ENCODE measurements at regions not wholly inside any gene's neighbourhood (a gene's known extent, or its start where the extent isn't known, plus 50 kb on each side); places are given as distances from the start of the nearest gene placed in this dataset.

GRCh38 chr10:1942478-1942877, 205.2 kb upstream of the ADARB2 start:
- H3K18ac ChIP-seq (ENCODE audit: insufficient read length, low read depth, low read length), result no peak overlapping the region
- H3K9me3 ChIP-seq (ENCODE audit: control insufficient read depth, low read depth, low read length), result no peaks in the 10 kb centered on the region
- no peak overlapping the region for H2AK5ac ChIP-seq (ENCODE audit: insufficient read length, low read length)
- Mint-ChIP-seq H3K9me3 (no peaks in the 10 kb centered on the region; a peak in 2 of 5 replicates), H3K27me3 (ENCODE audit: low read depth) (peaks cover 2% of the 10 kb centered on the region; the same call in 1 of the 2 replicates), H3K27ac (no peak overlapping the region), H3K36me3 (ENCODE audit: insufficient read depth in 1 of 3, low read depth in 3 of 3) (no peaks in the 10 kb centered on the region; a peak in 1 of 7 replicates), H3K4me3 (no peak overlapping the region), H3K4me1 (peaks cover 0 to 4% of the 10 kb centered on the region in 2 experiments; a peak in 1 of 4 replicates)
- no peaks in the 10 kb centered on the region for H3K23me2 ChIP-seq (ENCODE audit: insufficient read length, low read depth, low read length, poor library complexity, severe bottlenecking)
- H2AFZ ChIP-seq (ENCODE audit: low read length), result no peak overlapping the region
- H2BK12ac ChIP-seq (ENCODE audit: insufficient read length, low read depth, low read length), result no peak overlapping the region
- H3K4ac ChIP-seq (ENCODE audit: low read depth, low read length), result no peak overlapping the region
- no peak overlapping the region for H2BK15ac ChIP-seq (ENCODE audit: low read depth, low read length)
- no peaks in the 10 kb centered on the region for H3K4me1 ChIP-seq (ENCODE audit: insufficient read depth, low read length)
- no peak for TF ChIP-seq CTCF (conservative IDR thresholded peaks at IDR 0.05)
- no peak overlapping the region for H4K8ac ChIP-seq (replicated peaks; ENCODE audit: insufficient read length, low read depth, low read length)
- DNase-seq, result no peak
- no peak overlapping the region for H3T11ph ChIP-seq (ENCODE audit: low read length)
- H3K14ac ChIP-seq (ENCODE audit: insufficient read depth, low read length), result no peak overlapping the region
- no peak overlapping the region for H4K5ac ChIP-seq (ENCODE audit: insufficient read length, low read depth, low read length)
- no peak overlapping the region for H2BK5ac ChIP-seq (ENCODE audit: insufficient read length, low read length)
- no peaks in the 10 kb centered on the region for H3K79me2 ChIP-seq (ENCODE audit: insufficient read depth, low read length)
- no peak overlapping the region for H3K9ac ChIP-seq (ENCODE audit: extremely low read depth, insufficient read length, low read length)
- no peak overlapping the region for H3K23ac ChIP-seq (ENCODE audit: insufficient read length, low read depth, low read length)
- H2BK120ac ChIP-seq (ENCODE audit: low read depth, low read length, poor library complexity, severe bottlenecking), result no peak overlapping the region
- H3K79me1 ChIP-seq (ENCODE audit: insufficient read depth, low read depth, low read length, poor library complexity, severe bottlenecking), result no peaks in the 10 kb centered on the region
- H4K20me1 ChIP-seq (ENCODE audit: control insufficient read depth, insufficient read depth, insufficient read length), result no peaks in the 10 kb centered on the region
- no peak overlapping the region for H3K4me2 ChIP-seq (ENCODE audit: insufficient read depth, insufficient read length, low read length)
- H3K56ac ChIP-seq (ENCODE audit: insufficient read length, low read depth, low read length), result no peak overlapping the region
- no peak overlapping the region for H3K27ac ChIP-seq (ENCODE audit: insufficient read length, low read depth, low read length)
- WGBS (ENCODE audit: extremely low coverage, insufficient read length, low lambda C conversion rate), result no CpG with 5 or more reads among the region's 7 CpGs
- no peak overlapping the region for H2BK20ac ChIP-seq (ENCODE audit: low read depth, low read length, poor library complexity, severe bottlenecking)
- no peaks in the 10 kb centered on the region for H3K27me3 ChIP-seq (ENCODE audit: insufficient read depth, low read length)
- no peak overlapping the region for H4K91ac ChIP-seq (ENCODE audit: insufficient read length, low read depth, low read length)
